Frontal cortex (tissue), 3 donors: ENCODE measurements at regions not wholly inside any gene's neighbourhood (a gene's known extent, or its start where the extent isn't known, plus 50 kb on each side); places are given as distances from the start of the nearest gene placed in this dataset.

Experiments used
- DNase-seq, 2 donors: peaks; one replicate each; pipeline ENCODE4 v3.0.0; 2012; ENCODE audit warnings: low spot score in 2 of 2
- FAIRE-seq: peaks from 2 replicates; lab custom pipeline; 2012; peaks lifted over from hg19 to GRCh38; lab: Jason Lieb, UNC
- donor health status: control.
- donor health status: control.
- donor health status: control.

DNA sequence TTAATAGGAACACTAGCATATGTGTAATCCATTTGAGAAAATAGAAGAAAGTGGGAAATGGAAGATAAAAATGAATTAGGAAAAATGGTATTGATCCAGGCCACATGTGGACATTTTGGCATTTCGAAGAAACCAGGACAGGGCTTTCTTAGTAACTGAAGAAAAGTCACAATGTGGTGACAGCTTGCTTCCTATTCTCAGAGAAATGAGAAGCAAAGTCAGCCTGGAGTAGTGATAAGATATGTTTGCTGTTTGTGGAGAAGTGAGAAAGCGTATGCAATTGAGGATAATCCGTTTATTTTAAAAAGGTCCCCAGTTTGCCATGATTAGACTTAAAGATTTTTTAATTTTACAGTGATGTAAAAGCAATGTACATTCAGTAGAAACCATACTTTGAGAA lies 127.9 kb downstream of the SLITRK6 start:
- DNase-seq (no peak), FAIRE-seq (no peak)

DNA sequence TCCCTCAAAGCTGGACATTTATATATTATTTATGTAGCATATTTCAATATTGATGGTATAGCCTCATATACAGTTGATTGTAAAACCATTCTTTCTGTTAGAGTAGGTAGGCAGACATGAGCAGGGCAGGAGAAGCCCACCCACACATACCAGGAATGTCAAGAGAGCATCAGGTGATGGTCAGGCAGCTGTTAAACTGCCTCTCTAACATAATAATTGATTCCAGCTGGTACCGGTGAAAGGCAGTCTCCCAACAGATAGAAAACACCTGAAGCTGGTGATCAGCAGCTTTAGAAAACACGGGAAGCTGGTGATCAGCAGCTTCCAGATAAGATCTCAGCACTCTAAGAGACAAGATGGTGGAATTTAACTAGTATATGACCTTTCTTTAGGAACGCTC lies 132.9 kb downstream of the SLITRK6 start:
- DNase-seq: no peak
- no peak for FAIRE-seq

DNA sequence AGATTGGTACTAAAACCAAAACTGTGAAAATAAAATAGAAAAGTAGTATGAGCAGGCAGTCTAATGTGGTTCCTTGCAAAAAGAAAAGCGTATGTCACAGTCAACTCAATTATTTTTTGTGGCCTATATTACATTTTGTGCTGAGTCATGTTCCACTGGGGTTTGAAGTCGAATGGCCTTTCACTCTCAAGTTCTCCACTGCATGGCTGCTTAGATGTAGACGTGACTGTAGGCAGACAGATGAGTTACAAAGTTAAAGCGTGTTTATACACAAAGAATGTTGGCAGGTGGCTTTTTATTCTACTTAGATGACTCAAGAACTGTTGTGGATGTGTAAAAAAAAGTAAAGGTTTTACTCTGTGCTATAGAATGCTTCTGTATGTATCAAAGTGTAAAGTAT lies 133.9 kb downstream of the SLITRK6 start:
- FAIRE-seq (no peak), DNase-seq (no peak)

DNA sequence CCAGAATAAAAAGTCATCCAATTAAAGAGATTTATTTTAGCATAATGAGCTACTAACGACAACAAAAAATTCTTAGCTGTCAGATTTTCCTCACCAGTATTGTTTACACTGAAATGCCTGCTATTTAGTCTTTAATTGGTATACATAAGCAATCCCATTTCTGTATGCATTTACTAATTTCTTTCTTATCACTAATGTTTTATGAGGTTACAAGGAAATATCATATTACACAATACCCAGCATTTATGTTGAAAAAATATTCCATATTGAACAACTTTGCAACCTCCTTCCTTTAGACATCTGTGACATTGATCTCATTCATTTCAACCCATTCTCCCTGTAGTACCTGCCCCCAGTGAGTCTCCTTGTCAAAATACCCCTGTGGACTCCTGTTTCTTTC lies 135.4 kb downstream of the SLITRK6 start:
- FAIRE-seq (no peak), DNase-seq (no peak)

DNA sequence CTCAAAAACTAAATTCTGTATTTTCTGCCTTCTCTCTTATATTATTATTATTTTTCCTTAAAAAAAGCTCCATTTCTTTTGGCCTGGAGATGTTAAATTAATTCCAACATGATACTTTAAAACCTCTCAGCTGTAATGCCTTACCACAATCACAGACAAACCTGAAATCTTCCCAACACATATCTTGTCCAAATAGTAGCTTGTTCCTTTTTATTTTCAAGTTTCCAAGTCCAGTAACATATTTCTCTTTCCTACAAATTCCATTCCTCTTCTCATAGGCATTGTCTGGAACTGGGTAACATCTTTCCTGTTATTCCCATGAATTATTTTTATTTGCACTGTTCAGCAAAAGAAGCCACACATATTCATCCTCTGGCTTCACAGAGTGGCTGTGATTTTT lies 137.0 kb downstream of the SLITRK6 start:
- no peak for FAIRE-seq
- no peak for DNase-seq

DNA sequence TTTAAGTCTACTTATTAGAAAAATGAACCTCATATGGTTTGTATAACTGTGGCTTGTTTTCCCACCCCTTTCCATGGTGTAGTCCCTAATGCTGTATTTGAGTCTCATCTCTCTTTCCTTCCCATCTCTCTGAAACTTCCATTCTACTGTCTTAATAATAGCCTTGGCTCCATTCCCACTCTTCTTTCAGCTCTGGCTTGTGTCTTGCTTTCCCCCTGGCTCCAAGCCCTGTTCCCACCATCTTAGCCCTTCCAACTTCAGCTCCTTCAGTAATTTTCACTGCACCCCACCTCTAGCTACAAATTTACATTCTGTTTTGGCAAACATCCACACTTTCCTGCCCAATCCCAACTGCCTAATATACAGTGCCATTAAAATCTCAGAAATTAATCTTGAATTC lies 137.5 kb downstream of the SLITRK6 start:
- DNase-seq: no peak
- FAIRE-seq: no peak

DNA sequence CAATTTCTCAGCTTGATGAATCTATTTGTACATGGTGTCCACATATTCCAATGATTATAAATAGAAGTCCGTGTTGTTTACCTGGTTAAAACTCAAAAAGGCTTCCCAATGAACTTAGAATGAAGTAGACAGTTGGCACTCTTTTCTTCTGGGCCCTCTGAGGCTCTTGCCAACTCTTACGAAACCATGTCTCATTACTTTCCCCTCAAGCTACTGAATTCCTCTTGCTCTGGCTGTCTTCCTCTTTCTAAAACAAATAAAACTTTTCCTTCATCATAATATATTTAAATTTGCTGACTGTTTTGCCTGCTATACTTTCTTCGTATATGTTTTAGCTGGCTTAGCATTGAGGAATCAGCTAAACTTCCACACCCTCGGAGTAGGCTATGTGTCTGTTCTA lies 139.7 kb downstream of the SLITRK6 start:
- no peak for DNase-seq
- no peak for FAIRE-seq

DNA sequence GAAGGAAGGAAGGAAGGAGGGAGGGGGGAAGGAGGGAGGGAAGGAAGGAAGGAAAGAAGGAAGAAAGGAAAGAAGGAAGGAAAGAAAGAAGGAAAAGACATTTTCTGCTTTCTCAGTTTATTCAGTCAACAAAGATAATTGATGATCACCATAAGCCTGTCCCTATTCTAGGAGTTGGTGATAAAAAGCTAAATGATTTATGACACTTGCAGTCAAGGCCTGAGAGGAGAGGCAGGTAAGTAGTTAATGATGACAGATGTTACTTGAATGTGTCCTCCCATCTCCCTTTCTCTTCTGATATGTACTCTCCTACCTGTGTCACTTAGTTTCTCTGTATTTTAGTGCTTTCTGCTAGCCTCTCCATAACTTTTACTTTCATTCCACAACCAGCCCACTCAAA lies 141.3 kb downstream of the SLITRK6 start:
- no peak for FAIRE-seq
- DNase-seq: no peak

DNA sequence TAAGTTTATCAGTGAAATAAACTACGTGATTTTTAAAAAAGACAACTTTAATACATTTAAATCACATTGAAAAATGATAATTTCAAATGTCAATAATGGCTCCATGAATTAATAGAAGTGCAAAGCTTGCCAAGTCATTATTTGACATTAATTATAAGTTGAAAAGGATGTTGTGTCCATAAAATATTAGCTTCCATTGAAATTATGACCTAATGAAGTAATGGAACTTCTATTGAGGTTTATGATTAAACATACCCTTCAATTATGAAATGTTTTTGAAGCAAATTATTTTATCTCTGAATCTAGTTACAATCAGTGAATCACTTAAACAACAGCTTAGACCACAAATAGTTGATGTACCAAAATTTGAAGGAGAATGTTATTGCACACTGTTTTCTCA lies 144.2 kb downstream of the SLITRK6 start:
- FAIRE-seq: no peak
- no peak for DNase-seq

DNA sequence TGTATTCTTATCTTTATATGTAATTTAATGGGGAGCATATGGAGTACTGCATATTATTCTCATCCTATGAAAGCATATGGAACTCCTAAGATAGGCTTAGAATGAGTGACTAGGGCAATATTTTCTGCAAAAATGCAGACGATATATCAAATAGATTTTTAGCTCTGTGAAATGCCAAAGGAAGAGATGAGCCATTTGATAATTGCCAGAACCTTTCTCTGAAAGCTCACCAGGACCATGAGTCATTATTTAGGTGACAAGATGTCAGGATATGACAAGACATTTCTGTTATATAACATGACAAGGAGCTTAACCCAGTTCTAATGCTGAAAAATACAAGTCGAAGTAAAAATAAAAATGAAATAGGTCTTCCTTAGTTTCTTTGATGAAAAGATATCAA lies 145.0 kb downstream of the SLITRK6 start:
- DNase-seq (no peak), FAIRE-seq (no peak)

DNA sequence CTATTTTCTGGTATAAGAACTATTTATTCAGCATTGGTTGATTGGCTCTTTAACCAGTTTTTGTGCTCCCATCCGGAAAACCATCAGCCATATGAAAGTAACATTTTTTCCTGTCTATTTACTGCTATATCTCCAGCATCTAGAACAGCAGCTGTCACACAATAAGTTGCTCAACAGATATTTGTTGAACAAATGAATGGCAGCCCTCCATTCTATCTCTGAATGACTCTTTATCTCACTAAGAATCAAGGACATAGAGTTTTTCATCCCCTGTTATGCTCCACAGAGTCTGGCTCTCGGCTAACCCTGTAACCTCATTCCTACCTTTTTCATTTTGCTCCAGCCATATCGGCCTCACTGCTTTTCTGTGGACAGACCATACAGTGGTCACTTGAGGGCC lies 145.5 kb downstream of the SLITRK6 start:
- DNase-seq (no peak), FAIRE-seq (no peak)

DNA sequence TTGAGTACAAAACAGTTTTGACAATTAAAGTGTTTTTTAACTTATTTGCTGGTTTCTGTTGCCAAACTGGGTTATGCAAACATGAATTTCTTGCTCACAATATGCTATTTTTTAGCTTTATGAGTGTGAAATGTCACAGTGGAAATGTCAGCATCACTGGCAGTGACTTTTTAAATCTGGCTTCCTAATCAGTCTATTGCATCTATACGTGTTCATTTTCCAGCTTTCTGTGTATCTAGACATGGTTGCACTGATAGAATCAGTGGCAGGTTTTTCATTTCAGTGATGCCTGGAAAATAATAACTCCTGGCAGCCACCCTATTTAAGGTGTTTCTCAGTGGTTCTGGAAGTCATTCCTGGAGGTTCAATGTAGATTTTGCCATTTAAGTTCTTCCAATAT lies 146.7 kb downstream of the SLITRK6 start:
- DNase-seq (no peak), FAIRE-seq (no peak)

DNA sequence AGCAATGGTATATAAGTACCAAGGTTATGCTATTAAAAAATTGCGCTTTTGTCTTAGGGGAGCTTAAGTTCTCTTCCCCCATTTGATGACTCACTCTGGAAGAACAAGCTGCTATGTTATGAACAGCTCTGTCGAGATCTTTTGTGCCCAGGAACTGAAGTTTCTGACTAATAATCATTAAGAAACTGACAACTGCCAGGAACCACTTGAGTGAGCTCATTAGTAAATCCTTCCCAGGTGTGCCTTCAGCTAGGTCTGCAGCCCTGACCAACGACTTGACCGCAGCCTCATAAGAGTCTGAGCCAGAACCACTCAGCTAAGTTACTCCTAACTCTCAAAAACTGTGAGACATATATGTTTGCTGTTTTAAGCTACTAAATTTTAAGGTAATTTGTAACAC lies 147.8 kb downstream of the SLITRK6 start:
- DNase-seq (no peak), FAIRE-seq (no peak)

DNA sequence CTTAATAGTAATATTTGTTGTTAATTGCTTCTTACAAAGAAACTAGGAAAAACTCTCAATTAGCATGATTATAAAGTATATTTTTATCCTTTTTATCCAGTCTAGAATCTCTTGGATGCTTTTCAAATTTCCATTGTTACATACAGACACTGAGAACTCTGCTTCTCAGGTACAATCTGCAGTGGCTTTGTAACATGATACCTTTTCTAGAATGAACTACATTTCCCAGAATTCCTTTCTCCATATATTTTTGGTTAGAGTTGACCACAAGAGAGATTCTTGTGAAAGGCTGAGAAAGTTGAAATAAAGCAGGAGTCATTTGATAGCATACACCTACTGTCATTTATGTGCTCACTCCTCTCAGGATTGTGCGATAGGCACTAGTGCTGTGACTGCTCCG lies 148.6 kb downstream of the SLITRK6 start:
- DNase-seq (no peak), FAIRE-seq (no peak)

DNA sequence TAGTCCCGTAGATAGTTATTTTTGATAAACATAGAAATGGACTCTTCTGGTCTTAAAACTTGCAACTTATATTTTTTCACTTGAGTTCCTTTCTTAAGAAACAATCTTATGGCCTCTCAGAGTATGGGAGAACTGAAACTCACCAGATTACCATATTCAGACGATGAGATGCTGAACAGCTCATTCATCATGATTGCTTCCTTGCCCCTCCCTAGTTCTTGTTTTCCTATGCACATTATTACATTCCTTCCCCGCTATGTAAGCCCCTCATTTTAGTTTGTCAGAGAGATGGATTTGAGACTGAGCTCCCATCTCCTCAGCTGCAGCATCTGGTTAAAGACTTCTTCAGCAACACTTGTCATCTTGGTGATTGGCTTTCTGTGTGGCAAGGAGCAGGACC lies 158.5 kb downstream of the SLITRK6 start:
- FAIRE-seq (no peak), DNase-seq (no peak)

DNA sequence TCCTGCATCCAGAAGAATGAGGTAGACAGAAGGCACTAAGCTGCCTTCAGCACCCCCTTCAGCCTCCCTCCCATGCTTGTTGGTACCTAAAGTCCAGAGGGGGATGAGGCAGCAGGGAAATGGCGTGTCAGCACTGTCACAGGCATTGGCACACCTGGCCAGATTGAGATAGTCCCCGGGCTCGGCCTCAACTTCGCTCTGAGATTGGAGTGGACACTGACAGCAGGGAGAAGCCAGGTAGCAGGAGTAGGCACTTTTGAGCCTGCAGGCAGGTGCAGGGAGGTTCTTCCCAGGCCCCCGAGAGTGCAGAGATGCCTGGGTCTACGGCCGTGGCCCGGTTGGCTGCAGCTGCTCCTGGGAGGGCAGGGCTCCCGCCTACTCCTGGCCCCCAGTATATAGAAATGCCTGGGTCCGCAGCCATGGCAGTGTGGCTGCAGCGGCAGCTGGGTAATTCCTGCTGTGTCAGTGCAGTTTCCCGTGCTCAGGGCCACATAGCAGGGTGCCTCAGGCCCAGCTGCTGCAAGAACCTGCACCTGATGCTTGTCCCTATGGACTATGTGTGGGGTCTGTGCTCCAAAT lies 160.3 kb downstream of the SLITRK6 start:
- DNase-seq (no peak), FAIRE-seq (no peak)

DNA sequence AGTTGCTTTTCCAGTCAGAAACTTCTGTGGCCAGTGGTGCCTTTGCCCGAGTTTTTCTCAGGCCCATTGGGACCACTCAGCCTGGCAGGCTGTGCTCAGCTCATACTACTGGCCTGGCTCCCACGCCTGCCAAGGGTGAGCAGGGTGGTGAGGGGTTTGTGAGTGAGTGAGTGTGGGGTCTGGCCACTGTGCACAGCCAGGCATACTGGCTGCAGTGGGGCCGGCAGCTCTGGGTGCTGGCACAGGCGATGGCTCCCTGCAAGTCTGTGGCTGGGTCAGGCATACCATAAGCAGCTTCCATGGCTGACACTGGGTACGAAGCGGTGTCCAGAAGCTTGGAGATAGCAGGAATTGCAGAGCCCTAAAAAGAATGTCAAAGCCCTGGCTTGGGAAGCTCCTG lies 161.0 kb downstream of the SLITRK6 start:
- no peak for FAIRE-seq
- no peak for DNase-seq

DNA sequence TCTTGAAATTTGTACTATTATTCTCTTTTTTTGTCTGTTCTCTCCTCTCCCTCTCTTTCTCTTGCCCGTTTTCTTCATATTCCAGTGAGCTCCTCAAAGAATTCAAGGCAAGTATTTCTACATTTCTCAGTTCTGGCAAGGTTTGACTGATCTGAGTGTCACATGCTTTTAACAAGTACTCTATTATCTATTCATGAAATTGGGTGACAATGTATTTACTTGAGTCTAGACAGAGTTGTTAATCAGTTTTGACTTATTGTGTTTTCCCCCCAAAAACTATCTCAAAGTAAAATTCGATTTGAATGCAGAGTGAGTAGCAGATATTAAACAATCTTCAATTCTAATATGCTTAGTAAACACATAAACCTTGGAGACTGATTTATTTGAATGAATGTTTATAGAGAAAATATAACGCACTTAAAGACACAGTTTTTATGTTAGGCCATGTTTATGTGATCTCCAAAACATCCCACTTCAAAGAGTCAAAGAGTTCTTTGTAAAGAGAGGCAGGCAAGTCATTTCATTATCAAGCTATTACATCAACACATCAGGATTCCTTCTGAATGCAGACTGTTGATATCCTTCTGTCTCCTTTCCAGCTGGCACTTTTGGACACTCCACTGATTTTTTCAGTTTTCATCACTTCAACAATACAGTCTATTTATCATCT lies 166.6 kb downstream of the SLITRK6 start:
- DNase-seq (no peak), FAIRE-seq (peak; percentile 68)

DNA sequence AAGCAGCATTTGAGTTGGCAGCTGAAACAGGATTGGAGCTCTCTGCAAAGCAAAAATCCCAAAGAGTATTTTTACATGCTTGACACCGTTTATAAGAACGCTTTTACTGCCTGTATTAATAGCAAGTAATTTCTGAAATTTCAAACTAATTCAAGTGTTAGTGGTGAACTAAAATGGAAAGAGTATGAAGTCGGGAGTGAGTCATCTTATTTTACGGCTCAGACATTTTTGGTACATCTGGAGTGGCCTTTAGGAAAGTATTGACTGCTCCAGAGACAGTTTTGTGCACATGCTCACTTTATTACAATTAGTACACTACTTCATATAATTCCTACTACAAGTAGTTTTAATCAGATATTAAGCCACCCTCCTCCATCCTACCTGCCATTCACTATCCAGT lies 167.4 kb downstream of the SLITRK6 start:
- no peak for DNase-seq
- FAIRE-seq: no peak

DNA sequence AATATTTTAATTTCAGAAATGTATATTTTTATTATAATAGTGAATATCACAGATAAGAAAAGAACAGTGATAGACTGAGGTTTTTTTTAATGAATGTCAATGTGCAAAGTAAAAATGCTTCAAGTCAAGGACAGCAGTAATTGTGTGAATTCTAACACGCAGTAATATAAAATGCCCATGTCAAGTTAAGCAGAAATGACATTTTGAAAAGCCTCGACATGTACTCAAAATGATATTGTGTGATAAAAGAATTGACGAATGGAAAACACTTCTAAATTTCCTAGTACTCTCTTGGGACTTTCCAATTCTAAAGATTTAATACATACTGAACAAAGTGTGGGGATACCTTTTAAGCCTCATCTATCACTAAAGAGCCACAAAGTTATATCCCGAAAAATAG lies 172.6 kb downstream of the SLITRK6 start:
- DNase-seq (no peak), FAIRE-seq (no peak)

DNA sequence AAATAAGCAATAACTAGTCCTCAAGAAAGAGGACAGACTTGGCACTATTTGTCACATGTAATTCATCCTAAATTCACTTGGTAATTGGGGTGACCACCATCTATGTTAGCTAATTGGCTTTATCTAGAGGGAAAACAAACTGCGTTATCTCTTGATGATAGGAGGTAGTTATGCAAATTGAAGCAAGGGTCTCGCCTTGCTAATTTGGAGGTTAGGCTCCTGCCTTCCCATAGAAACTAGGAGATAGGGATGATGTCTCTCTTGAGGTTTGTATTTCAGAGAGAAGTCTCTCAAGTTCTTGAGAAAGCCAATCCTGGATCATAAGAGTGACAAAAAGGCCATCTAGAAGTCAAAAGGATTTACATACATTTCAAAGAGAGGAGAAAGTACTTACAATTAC lies 179.9 kb downstream of the SLITRK6 start:
- no peak for FAIRE-seq
- DNase-seq: no peak

DNA sequence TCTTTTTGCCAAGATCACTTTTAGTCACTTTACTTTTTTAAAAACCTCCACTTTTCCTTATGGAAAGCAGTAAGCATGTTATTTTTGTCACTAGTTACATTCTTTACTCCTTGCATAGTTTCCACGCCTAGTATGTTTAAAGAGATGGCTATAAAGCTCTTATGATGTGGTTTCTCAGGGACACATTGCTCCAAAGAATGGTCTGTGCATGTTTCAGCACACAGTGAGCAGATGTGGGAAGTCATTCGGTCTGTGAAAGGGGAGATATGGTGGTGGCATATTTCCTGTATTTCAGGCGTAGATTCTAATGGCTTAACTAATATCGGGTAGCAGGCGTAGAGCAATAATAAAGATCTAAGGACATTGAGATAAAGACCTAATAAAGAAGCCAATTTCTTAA lies 180.7 kb downstream of the SLITRK6 start:
- no peak for FAIRE-seq
- DNase-seq: no peak
